Thyroid gland (tissue), 4 donors: ENCODE measurements at regions not wholly inside any gene's neighbourhood (a gene's known extent, or its start where the extent isn't known, plus 50 kb on each side); places are given as distances from the start of the nearest gene placed in this dataset.
A peak's percentile ranks its signal among the peaks of the same experiment; 100 is the strongest.

Experiments
- DNase-seq, 2 donors: peaks; one replicate each; pipeline ENCODE4 v3.0.0-alpha.2; 2019
- H3K27ac ChIP-seq, 3 donors: fragments of 200-600 bp; sonication (generic); 1 replicate in 2 of 3; 2 replicates in 1 of 3; pipeline ENCODE4 v1.5.1; 2016 to 2019; ENCODE audit warnings: mild to moderate bottlenecking in 1 of 3, moderate library complexity in 1 of 3
- H3K27me3 ChIP-seq: fragments of 200-600 bp; sonication (generic); one replicate; pipeline ENCODE4 v1.5.1; 2019
- H3K36me3 ChIP-seq, 2 donors: fragments of 200-600 bp; sonication (generic); one replicate each; pipeline ENCODE4 v1.5.1; 2016 to 2019
- H3K4me1 ChIP-seq, 2 donors: fragments of 200-600 bp; sonication (generic); one replicate each; pipeline ENCODE4 v1.5.1; 2017 to 2019
- H3K4me3 ChIP-seq, 3 donors: fragments of 200-600 bp; sonication (generic); replicated peaks in 1 of 3; 1 replicate in 2 of 3; 2 replicates in 1 of 3; pipeline ENCODE4 v1.5.1; 2016; ENCODE audit warnings: mild to moderate bottlenecking in 1 of 3
- H3K9me3 ChIP-seq: fragments of 200-600 bp; sonication (generic); one replicate; pipeline ENCODE4 v1.5.1; 2017
- POLR2A ChIP-seq, 2 donors: fragments of 450-650 bp; IDR thresholded peaks; one replicate each; pipeline ENCODE4 v1.6.1; 2017; ENCODE audit warnings: antibody characterized with exemption in 2 of 2, mild to moderate bottlenecking in 2 of 2, moderate library complexity in 1 of 2
- WGBS, 2 donors: methylation state at CpG; one replicate each; pipeline ENCODE4 v1.1.5; 2017; 5-methylcytosine and 5-hydroxymethylcytosine counted together
- intact Hi-C: fragments of 100-400 bp; cut with DNase I; formaldehyde crosslinking; loops from one replicate; pipeline ENCODE4 v1.15.1; 2023
- TF ChIP-seq, protein P1 (sequence below), 6 experiments: fragments of 200-600 bp in 3 of 6; fragments of 450-650 bp in 3 of 6; sonication (generic) in 3 of 6; IDR thresholded peaks; one replicate each; pipeline ENCODE4 v1.5.1; 2016 to 2019; ENCODE audit warnings: antibody characterized with exemption in 6 of 6, mild to moderate bottlenecking in 2 of 6, inconsistent platforms in 1 of 6, moderate library complexity in 1 of 6

DNA sequence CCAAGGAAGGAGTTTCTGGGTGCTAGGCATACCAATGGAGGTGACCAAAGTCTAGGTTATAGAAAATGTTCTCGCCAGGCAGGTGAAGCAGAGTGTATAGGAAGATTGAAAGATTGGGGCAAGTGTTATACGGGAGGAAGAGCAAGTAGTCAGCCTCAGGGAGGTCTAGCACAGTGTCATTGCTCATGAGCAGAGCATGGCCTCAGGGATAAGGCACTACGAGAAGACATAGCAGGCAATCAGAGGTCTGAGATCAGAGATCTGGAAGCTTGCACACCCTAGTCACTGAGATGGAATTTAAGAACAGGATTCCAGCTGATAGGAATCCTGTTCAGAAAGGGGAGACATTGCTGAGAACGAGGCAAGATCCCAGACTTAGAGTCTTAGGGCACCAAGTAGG, 350.0 kb upstream of the CASK start:
- no peaks in the 10 kb centered on the region for H3K9me3 ChIP-seq
- WGBS, 2 donors: 95 to 100% methylated on average over 4 of the region's 4 CpGs
- H3K4me1 ChIP-seq: no peaks in the 10 kb centered on the region
- no peak overlapping the region for H3K4me3 ChIP-seq
- no peak overlapping the region for H3K27ac ChIP-seq
- no peak for TF ChIP-seq POLR2A (IDR thresholded peaks at IDR 0.05)
- TF ChIP-seq, protein P1, sequence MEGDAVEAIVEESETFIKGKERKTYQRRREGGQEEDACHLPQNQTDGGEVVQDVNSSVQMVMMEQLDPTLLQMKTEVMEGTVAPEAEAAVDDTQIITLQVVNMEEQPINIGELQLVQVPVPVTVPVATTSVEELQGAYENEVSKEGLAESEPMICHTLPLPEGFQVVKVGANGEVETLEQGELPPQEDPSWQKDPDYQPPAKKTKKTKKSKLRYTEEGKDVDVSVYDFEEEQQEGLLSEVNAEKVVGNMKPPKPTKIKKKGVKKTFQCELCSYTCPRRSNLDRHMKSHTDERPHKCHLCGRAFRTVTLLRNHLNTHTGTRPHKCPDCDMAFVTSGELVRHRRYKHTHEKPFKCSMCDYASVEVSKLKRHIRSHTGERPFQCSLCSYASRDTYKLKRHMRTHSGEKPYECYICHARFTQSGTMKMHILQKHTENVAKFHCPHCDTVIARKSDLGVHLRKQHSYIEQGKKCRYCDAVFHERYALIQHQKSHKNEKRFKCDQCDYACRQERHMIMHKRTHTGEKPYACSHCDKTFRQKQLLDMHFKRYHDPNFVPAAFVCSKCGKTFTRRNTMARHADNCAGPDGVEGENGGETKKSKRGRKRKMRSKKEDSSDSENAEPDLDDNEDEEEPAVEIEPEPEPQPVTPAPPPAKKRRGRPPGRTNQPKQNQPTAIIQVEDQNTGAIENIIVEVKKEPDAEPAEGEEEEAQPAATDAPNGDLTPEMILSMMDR (IDR thresholded peaks at IDR 0.05): no peak
- H3K27me3 ChIP-seq: no peaks in the 10 kb centered on the region
- no peak for DNase-seq
- no peaks in the 10 kb centered on the region for H3K36me3 ChIP-seq
- intact Hi-C loops: no loop called here

DNA sequence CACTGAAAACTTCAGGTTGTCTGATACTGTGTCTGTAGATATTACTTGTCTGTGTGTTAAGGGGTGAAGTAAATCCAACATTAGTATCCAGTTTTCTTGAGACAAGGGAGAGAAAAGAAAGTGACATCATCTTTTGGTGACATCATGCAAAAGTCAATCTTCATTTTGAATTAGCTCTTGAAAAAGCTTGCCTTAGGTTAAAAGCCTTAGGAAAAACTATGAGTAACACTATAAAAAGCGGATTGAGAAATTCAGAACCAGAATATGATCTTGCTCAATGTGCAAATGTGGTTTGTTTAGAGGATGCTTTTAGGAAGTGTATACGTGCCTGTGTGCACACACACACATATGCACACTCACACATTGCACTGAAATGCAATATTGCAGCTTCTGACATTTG, 345.8 kb upstream of the CASK start:
- 84 to 91% methylated on average over 2 of the region's 2 CpGs for WGBS, 2 donors

DNA sequence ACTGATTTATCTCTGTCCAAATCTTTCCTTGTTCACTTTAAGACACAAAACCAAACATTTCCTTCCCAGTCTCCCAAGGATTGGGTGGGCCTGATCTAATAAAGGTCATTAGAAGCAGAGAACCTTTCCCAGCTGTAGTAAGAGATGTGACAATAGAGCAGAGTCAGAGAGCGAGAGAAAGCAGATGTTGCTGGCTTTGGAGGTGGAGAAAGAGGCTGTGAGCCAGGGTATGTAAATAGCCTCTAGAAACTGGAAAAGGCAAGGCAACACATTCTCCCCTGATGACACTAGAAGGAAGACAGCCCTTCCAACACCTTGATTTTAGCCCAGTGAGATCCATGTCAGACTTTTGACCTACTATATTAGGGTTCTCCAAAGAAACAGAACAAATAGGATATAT, 337.5 kb upstream of the CASK start:
- DNase-seq: no peak
- H3K27ac ChIP-seq: no peak overlapping the region
- H3K4me3 ChIP-seq: no peak overlapping the region
- H3K4me1 ChIP-seq: no peaks in the 10 kb centered on the region
- no peaks in the 10 kb centered on the region for H3K27me3 ChIP-seq
- 89 to 100% methylated on average over 1 of the region's 1 CpG for WGBS, 2 donors
- intact Hi-C loops: no loop called here
- TF ChIP-seq, protein P1 (IDR thresholded peaks at IDR 0.05): no peak
- TF ChIP-seq POLR2A (IDR thresholded peaks at IDR 0.05): no peak
- H3K36me3 ChIP-seq: no peaks in the 10 kb centered on the region
- no peaks in the 10 kb centered on the region for H3K9me3 ChIP-seq

More for the DNA sequence above, 345.8 kb upstream of the CASK start:
- Histone ChIP-seq H3K36me3 (no peaks in the 10 kb centered on the region), H3K4me1 (no peaks in the 10 kb centered on the region), H3K4me3 (no peak overlapping the region), H3K27me3 (no peaks in the 10 kb centered on the region), H3K27ac (no peak overlapping the region), H3K9me3 (no peaks in the 10 kb centered on the region)
- DNase-seq: no peak
- intact Hi-C loops: no loop called here
- no peak for TF ChIP-seq POLR2A (IDR thresholded peaks at IDR 0.05)
- TF ChIP-seq, protein P1 (IDR thresholded peaks at IDR 0.05): no peak

DNA sequence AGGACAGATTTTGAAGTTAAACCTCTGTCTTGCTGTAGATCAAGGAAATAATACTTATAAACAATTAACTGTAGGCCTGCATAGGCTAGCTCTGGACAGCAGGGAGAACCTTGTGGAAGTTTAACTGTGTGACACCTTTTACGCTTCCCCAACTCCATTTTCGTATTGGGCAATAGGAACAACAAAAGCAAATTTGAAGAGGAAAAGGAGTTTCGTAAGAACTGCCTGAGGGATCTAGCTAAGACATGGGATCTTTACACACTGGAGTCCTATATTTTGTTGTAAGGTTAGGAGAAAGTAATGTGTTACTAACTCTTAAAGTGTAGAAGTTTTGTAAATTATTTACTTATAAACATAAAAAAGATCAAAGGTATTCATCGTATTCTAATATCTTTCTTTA, 324.9 kb upstream of the CASK start:
- WGBS, 2 donors: 84 to 86% methylated on average over 4 of the region's 4 CpGs
- Histone ChIP-seq H3K4me1 (no peaks in the 10 kb centered on the region), H3K36me3 (no peaks in the 10 kb centered on the region), H3K27ac (no peak overlapping the region), H3K27me3 (no peaks in the 10 kb centered on the region), H3K9me3 (no peaks in the 10 kb centered on the region), H3K4me3 (no peak overlapping the region)
- TF ChIP-seq POLR2A (IDR thresholded peaks at IDR 0.05): no peak
- TF ChIP-seq, protein P1 (IDR thresholded peaks at IDR 0.05): no peak
- intact Hi-C loops: no loop called here
- DNase-seq: no peak

DNA sequence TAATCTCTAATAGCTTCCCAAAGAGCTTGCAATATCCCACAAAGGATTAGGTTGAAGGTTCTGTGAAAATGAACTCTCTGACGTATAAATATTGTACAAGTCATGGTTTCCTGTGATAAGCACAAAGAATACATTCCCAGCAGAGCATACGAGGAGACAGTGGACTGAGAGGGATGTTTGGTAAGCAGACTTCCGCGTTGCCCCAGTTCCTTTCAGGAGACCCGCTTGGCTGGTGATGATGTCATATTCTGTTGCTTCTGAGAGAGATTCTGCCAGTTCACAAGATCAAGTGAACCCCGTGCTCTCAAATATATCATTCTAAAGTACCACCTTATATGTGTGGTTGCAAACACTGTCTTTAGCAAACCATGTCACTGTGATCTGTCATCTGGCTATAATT, 323.9 kb upstream of the CASK start:
- TF ChIP-seq POLR2A (IDR thresholded peaks at IDR 0.05): no peak
- TF ChIP-seq, protein P1 (IDR thresholded peaks at IDR 0.05): no peak
- Histone ChIP-seq H3K27ac (no peak overlapping the region), H3K4me1 (peaks cover 4 to 6% of the 10 kb centered on the region in 2 donors), H3K36me3 (no peaks in the 10 kb centered on the region), H3K27me3 (no peaks in the 10 kb centered on the region), H3K4me3 (no peak overlapping the region), H3K9me3 (no peaks in the 10 kb centered on the region)
- intact Hi-C loops: no loop called here
- 25 to 34% methylated on average over 3 to 6 of the region's 6 CpGs for WGBS, 2 donors
- peak; percentile 1 to 7 for DNase-seq
